ENCODE measurements at regions not wholly inside any gene's neighbourhood (a gene's known extent, or its start where the extent isn't known, plus 50 kb on each side); places are given as distances from the start of the nearest gene placed in this dataset.

GRCh38 chr1:80445033-80445432 is 1355.7 kb upstream of the ADGRL2 start:
- DNase-seq, result no peak

- no peak for DNase-seq
Observed at GRCh38 chr1:80444171-80444570, 1356.6 kb upstream of the ADGRL2 start.

DNA sequence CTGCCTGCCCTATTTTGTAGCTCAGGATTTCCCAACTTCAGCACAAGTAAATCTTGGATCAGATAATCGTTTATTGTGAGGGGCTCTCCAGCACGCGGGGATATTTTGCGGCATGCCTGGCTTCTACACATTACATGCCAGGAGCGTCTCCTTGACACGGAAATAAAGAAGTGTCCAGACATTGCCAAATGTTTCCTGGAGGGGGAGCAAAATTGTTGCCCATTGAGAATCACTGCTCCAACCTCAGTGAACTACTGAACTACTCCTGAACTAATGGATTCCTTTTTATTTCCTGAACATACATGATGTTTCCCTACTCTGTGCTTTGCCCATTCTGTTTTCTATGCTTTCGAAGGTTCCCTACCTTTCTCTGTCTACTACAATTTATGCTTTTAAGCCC is 1359.1 kb upstream of the ADGRL2 start:
- DNase-seq, result no peak

DNA sequence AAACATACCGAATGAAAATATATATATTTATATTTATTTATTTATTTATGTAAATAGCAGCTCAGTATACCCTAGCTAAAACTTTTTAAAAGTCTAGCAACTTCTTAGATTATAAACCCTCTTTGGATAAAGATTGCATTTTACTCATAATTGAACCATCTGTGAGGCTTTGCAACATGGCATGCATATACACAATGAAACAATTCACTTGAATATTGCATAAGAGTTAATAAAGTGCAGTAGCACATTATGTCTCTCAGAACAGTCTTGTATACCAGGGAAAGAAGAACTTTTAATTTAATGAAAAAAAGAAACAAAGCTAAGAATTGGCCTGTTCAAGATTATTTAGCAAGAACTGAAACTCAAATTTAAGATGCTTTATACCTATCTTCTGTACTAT is 1363.9 kb upstream of the ADGRL2 start:
- no peak for DNase-seq

- no peak for DNase-seq
Observed at GRCh38 chr1:80427881-80428280, 1372.9 kb upstream of the ADGRL2 start.

GRCh38 chr1:80424249-80424648 is 1376.5 kb upstream of the ADGRL2 start:
- no peak for DNase-seq

GRCh38 chr1:80418134-80418533 is 1382.6 kb upstream of the ADGRL2 start:
- DNase-seq, result no peak

GRCh38 chr1:80417671-80418070 is 1383.1 kb upstream of the ADGRL2 start:
- DNase-seq, result no peak

DNA sequence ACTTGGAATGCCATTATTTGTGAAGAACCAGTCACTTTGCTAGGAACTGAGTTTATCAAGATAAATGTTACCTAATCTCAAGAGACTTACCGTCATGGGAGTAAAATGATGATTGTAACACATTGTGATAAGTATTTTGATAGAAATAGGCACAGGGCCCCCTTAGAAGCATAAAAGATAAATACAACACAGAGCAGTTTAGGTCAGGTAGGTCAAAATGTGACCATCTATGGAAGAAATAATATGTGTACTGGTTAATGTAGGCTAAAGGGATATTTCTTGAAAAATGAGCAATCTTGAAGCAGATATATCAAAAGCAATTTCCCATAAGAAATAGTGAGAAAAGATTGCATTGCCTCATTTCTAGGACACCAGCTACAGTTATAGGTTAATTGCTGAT is 1386.8 kb upstream of the ADGRL2 start:
- DNase-seq, result no peak

- no peak for DNase-seq
Observed at GRCh38 chr1:80410233-80410632, 1390.5 kb upstream of the ADGRL2 start.

GRCh38 chr1:80403471-80403893 is 1397.0 kb upstream of the ADGRL4 start:
- no peak for DNase-seq

- DNase-seq, result no peak
Observed at GRCh38 chr1:80402625-80403024, 1396.1 kb upstream of the ADGRL4 start.

GRCh38 chr1:80401757-80402156 is 1395.2 kb upstream of the ADGRL4 start:
- DNase-seq, result no peak

GRCh38 chr1:80392529-80392928 is 1386.0 kb upstream of the ADGRL4 start:
- no peak for DNase-seq

DNA sequence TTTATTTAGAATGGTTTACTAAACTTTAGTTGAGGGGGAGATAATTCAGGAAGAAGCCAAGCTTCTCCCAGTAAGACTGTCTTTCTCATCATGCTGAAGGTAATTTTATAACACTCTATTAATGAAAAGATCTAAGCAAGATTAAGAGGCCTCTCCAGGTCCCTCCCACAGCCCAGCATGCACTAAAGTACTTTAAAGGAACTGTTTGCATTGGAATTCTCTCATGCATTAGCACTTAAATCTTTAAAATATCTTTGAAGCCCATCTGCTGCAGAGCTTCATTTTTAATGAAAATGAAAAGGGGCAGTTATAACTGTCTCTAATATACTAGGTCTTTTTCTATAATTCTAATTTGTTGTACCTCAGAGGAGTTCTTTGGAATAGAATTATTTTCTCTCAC is 1379.1 kb upstream of the ADGRL4 start:
- no peak for DNase-seq

DNA sequence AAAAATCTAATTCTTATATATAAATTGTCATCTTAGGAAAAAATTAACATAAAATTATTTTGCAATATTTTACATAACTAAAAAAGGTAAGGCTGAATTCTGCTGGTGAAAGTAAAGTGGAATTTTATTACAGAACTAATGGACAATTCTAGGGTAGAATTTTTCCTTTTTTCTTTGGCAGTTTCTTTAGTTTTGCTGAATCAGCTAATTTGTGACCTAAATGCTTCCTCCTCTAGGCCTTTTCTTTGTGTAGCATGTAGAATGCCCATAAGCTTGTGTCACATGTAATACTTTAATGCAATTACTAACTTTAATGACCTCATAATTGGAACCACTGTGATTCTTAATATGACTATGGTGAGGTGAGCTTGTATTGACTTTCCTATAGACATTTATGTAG is 1378.4 kb upstream of the ADGRL4 start:
- DNase-seq, result no peak

- DNase-seq, result no peak
Observed at GRCh38 chr1:80384083-80384830, 1377.7 kb upstream of the ADGRL4 start.

GRCh38 chr1:80375662-80376061 is 1369.1 kb upstream of the ADGRL4 start:
- peak; percentile 1 to 30 for DNase-seq

- DNase-seq, result no peak
Observed at GRCh38 chr1:80375109-80375508, 1368.6 kb upstream of the ADGRL4 start.

GRCh38 chr1:80369780-80370179 is 1363.2 kb upstream of the ADGRL4 start:
- no peak for DNase-seq

- no peak for DNase-seq
Observed at GRCh38 chr1:80367058-80367457, 1360.5 kb upstream of the ADGRL4 start.

DNA sequence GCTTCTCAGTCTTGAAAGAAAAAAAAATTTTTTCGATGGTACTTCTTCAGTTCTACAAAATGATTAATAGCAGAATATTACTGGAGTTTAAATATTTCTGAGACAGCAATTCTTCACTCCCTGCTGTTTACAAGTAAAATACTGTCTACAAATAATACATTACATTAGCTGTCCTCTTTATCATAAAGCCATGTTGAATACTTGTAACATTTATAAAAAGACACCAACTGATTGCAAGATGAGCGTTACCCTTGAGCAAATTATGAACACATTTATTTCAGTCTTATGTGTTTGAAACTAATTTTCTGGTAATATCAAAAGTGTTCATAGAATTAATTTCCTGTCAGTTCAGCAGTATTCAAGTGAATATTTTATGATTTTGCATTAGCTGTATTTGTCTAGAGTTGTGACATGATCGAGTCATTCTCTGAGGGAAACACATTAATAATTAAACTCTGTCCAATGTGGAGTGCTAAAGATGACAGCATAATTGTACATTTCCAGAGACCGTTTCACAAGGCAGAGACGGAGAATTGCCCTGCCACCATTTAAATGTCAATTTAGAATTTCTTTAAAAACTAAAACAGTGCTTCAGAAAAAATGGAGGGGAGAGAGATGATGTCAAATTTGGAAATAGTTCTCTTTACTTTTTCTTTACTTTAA is 1359.0 kb upstream of the ADGRL4 start:
- no peak for DNase-seq

- DNase-seq, result no peak
Observed at GRCh38 chr1:80363689-80364475, 1357.4 kb upstream of the ADGRL4 start.

DNA sequence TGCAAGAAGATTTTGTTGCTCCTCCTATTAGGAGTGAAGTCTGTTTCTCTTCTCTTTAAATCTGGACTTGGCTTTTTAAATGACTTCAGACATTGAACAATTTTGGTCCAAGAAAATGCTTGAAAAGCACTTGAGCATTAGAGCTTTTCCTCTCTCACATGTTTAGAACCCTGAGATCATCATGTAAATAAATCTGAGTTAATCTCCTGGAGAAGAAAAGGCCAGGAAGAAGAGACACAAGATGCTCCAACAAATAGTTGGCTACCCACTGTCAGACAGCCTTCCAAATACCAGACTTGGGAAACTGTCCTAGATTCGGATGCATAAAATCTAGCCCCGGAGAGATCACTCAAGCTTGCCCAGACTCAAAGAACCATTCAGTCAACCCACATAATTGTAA is 1353.1 kb upstream of the ADGRL4 start:
- no peak for DNase-seq
